GM19463 (cell line): ENCODE measurements at regions not wholly inside any gene's neighbourhood (a gene's known extent, or its start where the extent isn't known, plus 50 kb on each side); places are given as distances from the start of the nearest gene placed in this dataset.

Experiments used
- ATAC-seq: cut with Tn5 transposase; IDR thresholded peaks from one replicate; pipeline ENCODE4 v1.9.1; 2021; ENCODE audit warnings: mild to moderate bottlenecking, moderate library complexity; ENCODE audit not compliant: unreplicated experiment

DNA sequence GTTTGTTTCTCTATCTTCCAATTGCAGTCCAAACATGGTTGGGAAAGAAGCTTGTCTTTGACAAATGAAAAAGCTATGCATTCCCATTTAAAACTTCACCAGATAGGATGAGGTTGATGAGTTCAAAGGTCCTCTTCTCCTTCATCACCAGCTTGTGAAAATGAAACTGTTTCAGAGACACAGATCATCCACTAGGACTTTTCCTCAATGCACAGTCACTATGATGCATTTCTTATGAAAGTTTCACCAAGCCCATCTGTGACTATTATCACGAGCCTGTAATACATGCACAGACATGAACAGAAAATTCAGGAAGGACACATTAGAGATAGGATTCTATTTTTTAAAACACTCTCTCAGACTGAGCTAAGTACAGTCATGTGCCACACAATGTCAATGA lies 644.4 kb downstream of the PLCL1 start:
- no peak for ATAC-seq

DNA sequence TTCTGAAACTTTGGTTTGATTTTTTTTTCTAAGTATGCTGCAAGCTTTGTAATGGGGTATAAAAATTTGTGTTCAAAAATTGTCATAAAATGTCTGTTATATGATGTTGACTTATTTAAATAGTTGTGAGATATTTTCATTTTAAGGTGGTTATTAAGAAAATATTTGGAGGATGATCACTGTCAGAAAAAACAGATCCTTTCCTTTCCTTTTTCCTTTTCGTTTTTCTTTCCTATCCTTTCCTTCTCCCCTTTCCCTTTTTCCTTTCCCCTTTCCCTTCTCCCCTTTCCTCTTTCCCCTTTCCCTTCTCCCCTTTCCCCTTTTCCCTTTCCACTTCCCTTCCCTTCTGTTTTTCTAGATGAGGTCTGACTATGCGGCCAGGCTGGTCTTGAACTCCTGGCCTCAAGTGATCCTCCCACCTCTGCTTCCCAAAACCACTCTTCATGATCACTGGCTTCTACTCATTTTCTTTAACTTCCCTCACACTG lies 640.5 kb downstream of the PLCL1 start:
- ATAC-seq, result no peak

DNA sequence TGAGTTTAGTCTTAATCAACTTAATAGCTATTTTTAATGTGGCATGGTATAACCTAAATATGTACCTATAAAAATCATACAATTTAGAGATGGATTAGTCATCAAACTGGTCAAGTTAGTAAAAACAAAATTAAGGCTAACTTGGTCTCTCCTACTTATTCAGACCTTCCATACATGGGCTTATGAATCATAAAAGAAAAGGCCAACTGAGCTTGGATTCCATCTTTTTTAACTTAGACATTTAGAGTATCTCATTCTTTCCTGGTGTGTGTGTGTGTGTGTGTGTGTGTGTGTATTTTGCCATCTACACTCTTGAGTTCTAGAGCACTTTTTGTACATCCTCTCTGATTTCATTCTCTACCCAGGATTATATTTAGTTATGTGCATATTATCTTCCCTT lies 637.5 kb downstream of the PLCL1 start:
- ATAC-seq, result no peak

DNA sequence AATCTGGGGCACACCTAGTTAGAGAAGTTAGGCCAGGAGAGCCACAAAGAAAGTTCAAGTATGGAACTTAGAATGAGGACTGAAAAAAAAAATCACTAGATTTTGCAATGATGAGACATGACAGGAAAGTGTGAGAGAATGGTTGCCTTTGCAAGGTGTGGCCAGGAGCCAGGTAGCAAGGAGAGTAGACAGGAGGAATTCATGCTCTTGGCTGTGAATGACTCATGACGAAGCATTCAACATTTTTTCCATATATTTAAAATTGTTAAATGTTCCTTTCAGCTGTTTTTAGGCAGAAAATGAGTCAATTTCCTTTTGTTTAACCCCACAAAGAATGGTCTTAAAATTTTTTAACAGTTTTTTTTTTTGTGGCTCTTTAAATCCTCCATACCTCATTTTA lies 636.9 kb downstream of the PLCL1 start:
- no peak for ATAC-seq

DNA sequence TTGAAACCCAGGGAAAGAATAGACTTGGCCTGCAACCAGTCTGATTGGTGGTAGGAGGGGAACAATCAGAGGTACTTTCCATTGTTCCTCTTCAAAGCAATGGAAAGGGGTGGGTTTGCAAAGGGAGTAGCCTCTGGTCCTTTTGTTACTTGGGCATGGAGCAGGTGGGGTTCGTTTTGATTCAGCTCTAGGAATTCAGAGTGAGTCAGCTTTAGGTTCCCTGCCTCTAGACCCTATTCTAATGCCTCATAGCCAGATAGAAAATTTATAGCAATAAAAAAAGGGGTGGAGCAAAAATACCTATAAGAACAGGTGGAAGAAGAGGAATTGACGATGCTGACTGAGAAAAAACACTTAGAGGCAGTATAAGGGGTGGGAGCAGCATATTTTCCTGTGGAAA lies 636.4 kb downstream of the PLCL1 start:
- no peak for ATAC-seq

DNA sequence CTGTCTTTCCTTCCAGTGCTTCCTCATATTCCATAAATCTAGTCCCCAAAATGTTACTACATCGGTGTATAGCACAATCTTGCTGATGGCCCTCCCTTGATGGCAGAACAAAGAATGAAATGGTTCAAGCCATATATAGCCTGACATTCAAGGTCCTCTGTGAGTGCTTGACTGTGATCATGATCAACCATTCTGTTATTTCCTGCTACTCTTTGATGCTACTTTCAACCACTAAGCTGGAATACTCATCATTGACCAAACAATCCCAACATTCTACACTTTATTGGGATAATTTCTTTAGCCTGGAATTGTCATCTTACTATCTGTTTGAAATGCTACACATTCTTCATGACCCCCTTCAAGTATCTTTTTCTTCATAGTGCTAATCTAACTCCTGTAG lies 633.9 kb downstream of the PLCL1 start:
- ATAC-seq, result no peak

DNA sequence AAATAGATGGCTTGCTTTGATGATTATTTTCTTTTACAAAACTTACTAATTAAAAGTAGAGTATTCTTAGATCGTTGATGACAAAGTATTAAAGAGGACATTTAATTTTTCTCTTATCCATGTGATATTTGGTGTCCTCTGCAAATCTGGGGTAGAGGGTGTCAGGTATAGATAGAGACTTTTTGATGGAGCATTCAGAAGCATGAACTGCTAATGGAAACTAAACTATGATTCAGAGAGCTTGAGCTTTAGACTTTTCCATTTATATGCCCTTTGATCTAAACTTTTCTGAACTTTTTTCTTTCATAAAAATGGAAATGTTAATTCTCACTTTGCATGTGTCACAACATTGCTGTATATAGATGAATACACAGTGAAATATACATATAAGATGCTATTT lies 619.7 kb downstream of the PLCL1 start:
- no peak for ATAC-seq

DNA sequence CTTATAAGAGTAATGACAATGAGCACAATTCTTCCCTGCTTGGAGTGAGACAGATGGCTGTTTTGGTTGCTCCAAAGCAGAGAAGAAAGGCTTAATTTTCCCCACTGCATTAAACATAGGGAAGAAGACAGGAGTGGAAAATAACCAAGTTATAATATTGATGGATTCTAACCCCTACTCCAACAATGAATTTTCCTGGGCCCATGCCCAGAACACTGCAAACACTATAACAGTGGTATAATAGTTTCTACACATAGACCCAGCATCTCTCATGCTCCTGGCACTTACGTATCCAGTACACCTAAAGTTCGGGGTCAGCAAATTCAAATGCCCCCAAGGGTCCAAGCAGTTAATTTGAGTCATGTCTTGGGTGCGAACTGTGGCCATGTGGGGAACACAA lies 613.4 kb downstream of the PLCL1 start:
- no peak for ATAC-seq

DNA sequence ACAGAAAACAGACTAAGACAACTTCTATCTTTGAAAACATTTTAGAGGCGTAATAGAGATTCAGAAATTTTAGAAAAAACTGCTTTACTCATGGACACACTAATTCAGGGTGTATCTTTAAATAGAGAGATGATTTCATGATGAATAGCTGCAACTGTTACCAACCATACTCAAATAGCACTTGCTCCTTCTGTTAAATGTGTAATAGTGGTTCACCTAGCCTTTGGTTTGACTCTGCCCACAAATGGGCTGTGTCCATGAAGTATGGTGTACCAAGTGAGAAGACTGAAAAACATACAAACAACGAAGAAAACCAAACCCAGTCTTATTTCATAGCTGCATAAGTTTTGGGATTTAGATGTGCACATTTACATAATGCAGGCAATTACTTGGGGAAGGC lies 610.6 kb downstream of the PLCL1 start:
- ATAC-seq, result no peak

DNA sequence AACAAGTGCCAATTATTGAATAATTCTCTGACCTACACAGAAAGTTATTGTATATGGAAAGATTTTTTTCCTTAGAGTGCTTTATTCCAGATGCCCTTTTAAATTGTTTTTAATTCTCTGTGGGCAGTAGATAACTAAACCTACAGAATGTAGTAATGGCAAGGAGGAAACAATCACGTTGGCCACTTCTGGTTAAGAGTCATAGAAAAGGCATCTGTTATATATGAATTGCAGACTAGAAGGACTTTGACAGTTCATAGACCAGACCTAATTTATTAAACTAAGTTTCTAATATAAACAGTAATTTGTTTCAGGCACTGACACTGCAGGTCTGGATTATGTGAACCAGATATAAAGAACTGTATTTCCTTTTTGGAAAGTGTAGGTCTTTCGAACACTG lies 607.5 kb downstream of the PLCL1 start:
- ATAC-seq, result no peak

DNA sequence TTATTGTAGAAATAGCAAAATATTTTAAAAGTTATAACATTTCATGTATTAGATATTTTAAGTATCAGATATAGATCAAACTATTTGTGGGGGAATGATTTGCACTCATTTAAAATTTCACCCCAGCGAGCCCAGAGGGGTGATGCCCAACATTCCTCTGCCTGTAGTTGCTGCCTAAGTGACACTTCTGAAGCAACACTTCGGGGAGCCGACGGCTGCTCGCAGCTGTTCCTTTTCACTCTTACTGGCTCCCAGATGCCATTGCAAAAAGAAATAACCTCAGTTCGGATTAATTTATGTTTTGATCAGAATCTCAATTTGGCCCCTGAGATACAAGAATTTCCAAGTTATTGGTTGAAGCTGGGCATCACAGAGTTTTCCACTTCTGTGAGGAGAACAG lies 603.8 kb downstream of the PLCL1 start:
- no peak for ATAC-seq

DNA sequence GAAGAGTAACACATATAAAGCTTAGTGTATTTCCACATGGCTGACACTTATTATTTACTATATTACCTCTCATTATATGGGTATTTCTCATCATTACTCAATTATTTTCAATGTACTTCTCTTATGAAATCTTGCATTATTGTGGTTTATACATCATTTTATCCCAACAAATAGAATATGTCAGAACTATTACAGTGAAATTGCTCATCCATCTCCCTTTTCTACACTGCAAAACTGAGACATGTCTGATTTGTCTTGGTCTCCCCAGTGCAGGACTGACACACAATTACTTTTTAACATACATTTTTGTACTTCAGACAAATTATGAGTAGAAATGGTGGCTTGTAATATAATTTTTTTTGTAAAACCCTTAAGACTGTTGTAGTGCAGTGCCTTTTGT lies 600.9 kb downstream of the PLCL1 start:
- no peak for ATAC-seq

DNA sequence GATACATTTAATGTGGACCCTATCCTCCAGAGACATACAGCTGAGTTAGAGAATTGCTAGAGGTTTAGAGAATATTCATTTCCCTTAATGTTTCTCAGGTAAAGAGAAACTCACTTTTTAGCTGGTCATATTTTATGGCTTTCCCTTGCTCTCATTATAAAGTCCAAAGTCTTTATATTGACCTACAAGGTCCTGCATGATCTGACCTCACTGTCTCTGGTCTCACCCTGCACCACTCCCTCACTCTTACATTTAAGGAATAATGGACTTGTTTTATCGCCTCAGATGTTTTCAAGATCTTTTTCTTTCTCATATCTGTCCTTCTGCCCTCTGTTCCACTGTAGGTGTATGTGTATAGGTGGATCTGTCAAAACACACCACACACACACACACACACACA lies 597.3 kb downstream of the PLCL1 start:
- no peak for ATAC-seq

DNA sequence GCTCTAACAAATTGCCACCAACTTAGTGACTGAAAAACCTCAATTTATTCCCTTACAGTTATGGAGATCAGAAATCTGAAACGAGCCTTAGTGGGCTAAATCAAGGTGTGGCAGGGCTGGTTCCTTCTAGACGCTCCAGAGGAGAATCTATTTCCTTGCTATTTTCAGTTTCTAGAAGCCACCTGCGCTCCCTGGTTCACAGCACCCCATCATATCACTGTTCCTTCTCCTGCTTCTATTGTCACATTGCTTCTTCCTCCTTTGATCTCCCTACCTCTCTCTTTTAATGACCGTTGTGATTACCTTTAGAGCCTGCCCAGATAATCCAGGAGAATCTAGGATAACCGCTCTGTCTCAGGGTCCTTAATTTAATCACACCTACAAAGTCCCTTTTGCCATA lies 596.6 kb downstream of the PLCL1 start:
- ATAC-seq, result no peak

DNA sequence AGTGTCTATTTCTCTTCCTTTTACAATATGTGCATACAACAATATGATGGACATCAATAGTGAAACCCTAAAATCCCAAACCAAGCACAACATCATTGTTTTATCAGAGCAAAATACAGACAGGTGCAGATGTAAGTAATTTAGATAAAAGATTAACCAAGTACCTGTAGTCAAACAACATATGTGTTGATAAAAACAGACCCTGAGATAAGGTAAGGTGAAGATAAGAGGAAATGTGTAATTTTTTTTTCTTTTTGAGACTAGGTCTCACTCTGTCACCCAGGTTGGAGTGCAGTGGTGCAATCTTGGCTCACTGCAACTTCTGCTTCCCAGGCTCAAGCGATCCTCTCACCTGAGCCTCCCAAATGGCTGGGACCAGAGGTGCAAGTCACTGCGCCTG lies 589.8 kb downstream of the PLCL1 start:
- ATAC-seq, result no peak

DNA sequence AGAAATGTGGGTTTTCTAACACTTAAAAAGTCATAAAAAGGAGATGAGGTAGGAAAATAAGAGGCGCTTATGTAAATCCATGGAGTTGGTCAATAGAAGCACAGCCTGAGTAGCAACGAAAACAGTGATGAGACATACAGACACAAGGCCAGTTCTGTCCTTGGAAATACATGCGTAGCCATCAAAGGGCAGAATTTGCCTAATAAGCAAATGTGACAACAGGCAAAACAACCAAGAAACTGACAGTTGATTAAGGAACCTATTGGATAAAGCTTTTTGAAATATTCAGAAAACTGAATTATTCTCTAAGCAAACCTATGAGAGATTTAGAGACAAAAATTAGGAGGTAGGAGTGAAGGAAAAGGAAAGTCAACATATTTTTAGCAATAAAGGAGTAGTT lies 586.3 kb downstream of the PLCL1 start:
- no peak for ATAC-seq

DNA sequence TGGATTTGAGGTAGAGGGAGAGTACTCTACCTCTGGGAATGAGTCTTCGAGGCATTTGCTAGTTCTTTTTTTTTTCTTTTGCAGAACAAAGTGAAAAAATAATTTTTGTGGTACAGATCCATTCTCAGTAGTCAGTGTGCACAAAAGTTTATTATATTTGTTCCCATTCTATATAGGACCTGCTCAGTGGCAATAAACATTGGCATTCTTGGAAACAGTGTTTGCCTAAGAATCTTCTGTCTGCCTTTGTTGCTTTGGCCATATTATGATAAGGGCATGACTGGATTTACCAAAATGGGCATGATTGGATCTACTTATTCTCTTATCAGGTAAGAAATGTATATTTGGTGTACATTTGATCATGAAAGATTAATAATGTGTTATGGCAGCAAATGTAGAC lies 583.3 kb downstream of the PLCL1 start:
- ATAC-seq, result no peak

DNA sequence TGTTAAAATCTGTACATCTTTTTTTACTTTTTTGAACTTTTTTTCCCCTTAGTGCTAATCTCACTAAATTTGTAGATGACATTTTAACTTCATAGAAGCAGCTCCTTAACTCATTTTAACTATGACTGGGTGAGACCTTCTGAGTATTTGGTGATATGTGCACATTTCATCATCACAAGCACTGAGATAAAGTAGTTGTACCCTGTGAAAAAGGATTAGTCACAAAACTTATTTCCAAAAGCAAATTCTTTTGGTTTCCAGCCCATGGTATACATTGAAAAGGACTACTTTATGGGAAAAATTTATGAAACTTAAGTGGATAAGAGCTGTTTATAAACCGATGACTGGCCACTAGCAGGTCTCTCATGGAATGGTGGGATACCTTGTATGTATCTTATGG lies 581.5 kb downstream of the PLCL1 start:
- ATAC-seq, result no peak

DNA sequence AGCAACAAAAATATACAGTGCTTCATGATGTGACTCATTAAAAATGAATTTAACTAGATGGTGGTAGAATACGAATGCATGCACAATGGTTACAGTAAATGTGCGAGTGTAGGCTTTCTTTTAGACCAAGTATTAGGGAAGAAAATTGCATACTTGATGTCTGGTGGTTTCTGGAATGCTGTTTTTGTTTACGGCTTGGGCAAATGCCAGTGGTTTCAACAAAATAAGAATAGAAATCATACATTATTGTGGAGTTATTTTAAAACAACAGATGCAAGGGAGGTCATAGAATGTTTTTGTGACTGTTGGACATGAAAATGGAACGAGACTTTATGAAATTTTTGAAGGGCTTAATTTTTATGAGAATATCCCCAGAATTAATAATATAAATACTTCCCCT lies 580.9 kb downstream of the PLCL1 start:
- no peak for ATAC-seq

DNA sequence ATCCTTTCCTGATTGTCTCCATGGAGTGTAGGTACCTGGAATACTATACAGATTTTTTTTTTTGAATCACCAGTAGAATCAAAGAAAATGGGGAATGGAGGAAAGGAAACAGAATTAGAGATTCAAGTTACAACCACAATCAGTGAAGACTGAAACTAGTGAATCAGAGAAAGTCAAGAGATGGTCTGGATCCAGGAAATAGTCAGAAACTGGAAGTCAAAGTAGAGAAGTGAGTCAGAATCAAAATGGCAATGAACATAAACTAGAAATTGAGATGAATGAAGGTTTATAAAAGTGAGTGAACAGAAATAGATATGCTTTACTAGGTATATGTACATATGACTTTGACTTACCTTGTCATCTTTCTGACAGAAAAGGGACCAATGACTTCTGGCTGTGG lies 579.0 kb downstream of the PLCL1 start:
- no peak for ATAC-seq

DNA sequence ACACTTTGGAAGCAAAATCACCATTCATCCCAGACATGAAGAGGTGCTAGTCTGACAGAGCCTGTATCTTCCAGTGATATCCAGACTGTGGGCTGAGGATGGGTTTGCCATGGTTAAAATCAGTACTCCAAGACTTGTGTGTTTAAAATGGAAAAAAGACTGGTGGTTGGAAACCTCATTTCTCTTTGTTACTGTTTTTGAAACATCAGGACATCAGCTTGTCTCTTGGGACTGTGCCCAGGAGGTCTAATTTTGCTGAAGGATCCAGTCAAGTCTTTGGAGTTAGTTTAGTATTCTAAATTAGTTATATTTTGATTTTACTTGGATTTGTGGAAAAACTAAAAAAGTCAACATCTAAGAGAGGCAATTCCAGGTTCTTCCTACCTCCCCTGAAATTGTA lies 578.4 kb downstream of the PLCL1 start:
- no peak for ATAC-seq

DNA sequence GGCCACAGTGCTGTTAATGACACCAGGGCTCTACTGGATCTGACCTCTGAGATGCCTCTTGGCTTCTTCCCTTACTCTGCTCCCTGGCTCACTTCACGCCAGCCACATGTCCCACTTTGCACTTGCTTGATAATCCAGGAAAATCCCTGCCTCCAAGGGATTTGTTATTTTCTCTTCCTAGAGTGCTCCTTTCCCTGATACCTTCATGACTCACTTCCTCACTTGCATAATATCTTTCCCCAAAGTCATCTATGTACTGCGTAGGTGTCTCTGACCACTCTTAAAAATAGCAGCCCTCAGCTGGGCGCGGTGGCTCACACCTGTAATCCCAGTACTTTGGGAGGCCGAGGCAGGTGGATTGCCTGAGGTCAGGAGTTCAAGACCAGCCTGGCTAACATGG lies 572.3 kb downstream of the PLCL1 start:
- no peak for ATAC-seq

DNA sequence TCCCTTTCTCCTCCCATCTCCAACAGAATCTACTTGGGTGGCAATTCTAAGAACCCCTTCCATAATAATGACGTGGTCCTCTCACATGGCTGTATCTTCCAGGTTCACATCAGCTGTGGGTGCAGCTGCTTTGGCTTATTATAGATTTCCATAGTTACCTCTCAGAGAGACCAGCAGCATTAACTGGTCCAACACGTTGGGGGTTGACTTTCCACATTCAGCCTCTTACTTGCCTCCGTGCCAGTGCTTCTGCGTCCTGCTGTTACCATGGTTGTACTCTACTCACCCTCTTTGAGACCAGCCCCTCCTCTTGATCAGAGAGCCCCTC lies 570.7 kb downstream of the PLCL1 start:
- ATAC-seq, result no peak
